Neural cell (in vitro differentiated cells): ENCODE measurements at regions not wholly inside any gene's neighbourhood (a gene's known extent, or its start where the extent isn't known, plus 50 kb on each side); places are given as distances from the start of the nearest gene placed in this dataset.

ENCODE experiments used
- H2AFZ ChIP-seq: fragments of 200-600, 300-800 bp; sonication (generic), shearing (Covaris generic); 2 replicates; pipeline ENCODE4 v1.6.0; 2014; ENCODE audit warnings: low read depth, mild to moderate bottlenecking, antibody characterized with exemption, low read length, moderate library complexity
- H3F3A ChIP-seq: fragments of 200-600 bp; shearing (Covaris generic); 2 replicates; pipeline ENCODE4 v1.6.1; 2016; ENCODE audit warnings: mild to moderate bottlenecking, moderate library complexity, mixed read lengths, antibody characterized with exemption, low read length; ENCODE audit not compliant: insufficient read depth, poor library complexity, severe bottlenecking
- H3K27ac ChIP-seq: fragments of 200-600, 300-800 bp; sonication (generic), shearing (Covaris generic); 2 replicates; pipeline ENCODE4 v1.5.1; 2014; ENCODE audit warnings: mild to moderate bottlenecking, low read length, moderate library complexity
- H3K27me3 ChIP-seq: fragments of 300-800, 200-600 bp; sonication (generic), shearing (Covaris generic); 2 replicates; pipeline ENCODE4 v1.6.0; 2014; ENCODE audit warnings: mild to moderate bottlenecking, low read depth, low read length, moderate library complexity; ENCODE audit not compliant: insufficient read depth
- H3K36me3 ChIP-seq: fragments of 300-800, 200-600 bp; sonication (generic), shearing (Covaris generic); 2 replicates; pipeline ENCODE4 v1.5.1; 2014; ENCODE audit warnings: mild to moderate bottlenecking, antibody characterized with exemption, low read length, moderate library complexity; ENCODE audit not compliant: insufficient read depth
- H3K4me2 ChIP-seq: fragments of 300-800, 200-600 bp; sonication (generic), shearing (Covaris generic); 2 replicates; pipeline ENCODE4 v1.6.0; 2014; ENCODE audit warnings: mild to moderate bottlenecking, low read length
- H3K4me3 ChIP-seq: fragments of 300-800, 200-600 bp; sonication (generic), shearing (Covaris generic); 2 replicates; pipeline ENCODE4 v1.5.1; 2014; ENCODE audit warnings: mild to moderate bottlenecking, low read length, moderate library complexity
- H3K79me2 ChIP-seq: fragments of 200-600 bp; shearing (Covaris generic); replicated peaks from 2 replicates; pipeline ENCODE4 v1.6.0; 2014; ENCODE audit warnings: mild to moderate bottlenecking, low read length, moderate library complexity; ENCODE audit not compliant: insufficient read depth
- H3K9ac ChIP-seq: fragments of 300-800, 200-600 bp; sonication (generic), shearing (Covaris generic); 2 replicates; pipeline ENCODE4 v1.6.1; 2016; ENCODE audit warnings: mild to moderate bottlenecking, low read length, mixed read lengths
- H3K9me2 ChIP-seq: fragments of 200-600 bp; shearing (Covaris generic); 2 replicates; pipeline ENCODE4 v1.6.1; 2016; ENCODE audit warnings: mild to moderate bottlenecking, low read length, mixed read lengths; ENCODE audit not compliant: insufficient read depth
- H3K9me3 ChIP-seq: fragments of 200-600, 300-800 bp; sonication (generic), shearing (Covaris generic); 2 replicates; pipeline ENCODE4 v1.6.1; 2016; ENCODE audit warnings: mild to moderate bottlenecking, mixed run types, low read length, moderate library complexity, mixed read lengths
- H4K20me1 ChIP-seq: fragments of 200-600 bp; shearing (Covaris generic); 2 replicates; pipeline ENCODE4 v1.6.1; 2016; ENCODE audit warnings: mild to moderate bottlenecking, mixed run types; ENCODE audit not compliant: insufficient read depth
- EP300 ChIP-seq: fragments of 450-650 bp; conservative IDR thresholded peaks from 2 replicates; pipeline ENCODE4 v1.6.1; 2014; ENCODE audit warnings: antibody characterized with exemption, mild to moderate bottlenecking, moderate library complexity; ENCODE audit not compliant: poor library complexity, severe bottlenecking
- EZH2 ChIP-seq: fragments of 200-600, 300-800 bp; shearing (Covaris generic), sonication (generic); IDR thresholded peaks from 2 replicates; pipeline ENCODE4 v1.6.1; 2014; ENCODE audit warnings: antibody characterized with exemption, low read length, borderline replicate concordance, mild to moderate bottlenecking; ENCODE audit not compliant: insufficient read depth, poor library complexity, severe bottlenecking
- MXI1 ChIP-seq: fragments of 450-650 bp; conservative IDR thresholded peaks from 2 replicates; pipeline ENCODE4 v1.6.1; 2014; ENCODE audit warnings: antibody characterized with exemption, mild to moderate bottlenecking; ENCODE audit not compliant: poor library complexity, severe bottlenecking
- POLR2AphosphoS5 ChIP-seq: IDR thresholded peaks from 2 replicates; pipeline ENCODE4 v1.6.1; 2012
- RAD21 ChIP-seq: fragments of 450-650 bp; conservative IDR thresholded peaks from 2 replicates; pipeline ENCODE4 v1.6.1; 2014; ENCODE audit warnings: antibody characterized with exemption, mild to moderate bottlenecking, moderate library complexity
- SMC3 ChIP-seq: fragments of 450-650 bp; conservative IDR thresholded peaks from 2 replicates; pipeline ENCODE4 v1.6.1; 2014; ENCODE audit warnings: antibody characterized with exemption, mild to moderate bottlenecking, moderate library complexity; ENCODE audit not compliant: poor library complexity
- TAF1 ChIP-seq: IDR thresholded peaks from 2 replicates; pipeline ENCODE4 v1.6.1; 2012; ENCODE audit warnings: low read depth
- TF ChIP-seq, protein P1 (sequence below): fragments of 450-650 bp; IDR thresholded peaks from 2 replicates; pipeline ENCODE4 v1.5.1; 2014; ENCODE audit warnings: antibody characterized with exemption, mild to moderate bottlenecking, moderate library complexity; ENCODE audit not compliant: poor library complexity, severe bottlenecking
- TF ChIP-seq, protein P2 (sequence below): IDR thresholded peaks from 2 replicates; pipeline ENCODE4 v1.6.1; 2012; ENCODE audit warnings: borderline replicate concordance

DNA sequence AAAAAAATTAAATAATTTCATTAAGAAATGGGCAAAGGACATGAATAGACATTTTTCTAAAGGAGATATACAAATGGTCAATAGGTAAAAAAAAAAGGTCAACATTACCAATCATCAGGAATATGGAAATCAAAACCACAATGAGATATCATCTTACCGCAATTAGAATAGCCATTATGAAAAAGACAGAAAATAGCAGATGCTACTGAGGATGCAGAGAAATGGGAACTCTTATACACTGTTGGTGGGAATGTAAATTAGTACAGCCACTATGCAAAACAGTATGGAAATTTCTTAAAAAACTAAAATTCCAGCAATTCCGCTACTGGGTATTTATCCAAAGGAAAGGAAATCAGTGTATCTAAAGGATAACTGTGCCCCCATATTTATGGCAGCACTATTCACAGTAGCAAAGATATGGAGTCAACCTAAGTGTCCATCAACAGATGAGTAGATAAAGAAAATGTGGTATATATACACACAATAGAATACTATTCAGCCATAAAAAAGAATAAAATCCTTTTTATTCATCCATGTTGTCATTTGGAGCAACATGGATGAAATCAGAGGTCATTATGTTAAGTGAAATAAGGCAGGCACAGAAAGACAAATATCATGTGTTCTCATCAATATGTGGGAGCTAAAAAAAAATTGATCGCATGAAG, 132.4 kb downstream of the RPL22L1 start:
- Histone ChIP-seq H3K9me2 (no peaks in the 10 kb centered on the region), H3F3A (no peaks in the 10 kb centered on the region), H3K4me3 (no peak overlapping the region), H2AFZ (no peak overlapping the region), H3K27ac (no peak overlapping the region), H3K9me3 (no peaks in the 10 kb centered on the region), H4K20me1 (no peaks in the 10 kb centered on the region), H3K4me2 (no peak overlapping the region), H3K79me2 (no peaks in the 10 kb centered on the region), H3K9ac (no peak overlapping the region), H3K36me3 (no peaks in the 10 kb centered on the region), H3K27me3 (no peaks in the 10 kb centered on the region)
- TF ChIP-seq POLR2AphosphoS5: no peak
- TF ChIP-seq, protein P1, sequence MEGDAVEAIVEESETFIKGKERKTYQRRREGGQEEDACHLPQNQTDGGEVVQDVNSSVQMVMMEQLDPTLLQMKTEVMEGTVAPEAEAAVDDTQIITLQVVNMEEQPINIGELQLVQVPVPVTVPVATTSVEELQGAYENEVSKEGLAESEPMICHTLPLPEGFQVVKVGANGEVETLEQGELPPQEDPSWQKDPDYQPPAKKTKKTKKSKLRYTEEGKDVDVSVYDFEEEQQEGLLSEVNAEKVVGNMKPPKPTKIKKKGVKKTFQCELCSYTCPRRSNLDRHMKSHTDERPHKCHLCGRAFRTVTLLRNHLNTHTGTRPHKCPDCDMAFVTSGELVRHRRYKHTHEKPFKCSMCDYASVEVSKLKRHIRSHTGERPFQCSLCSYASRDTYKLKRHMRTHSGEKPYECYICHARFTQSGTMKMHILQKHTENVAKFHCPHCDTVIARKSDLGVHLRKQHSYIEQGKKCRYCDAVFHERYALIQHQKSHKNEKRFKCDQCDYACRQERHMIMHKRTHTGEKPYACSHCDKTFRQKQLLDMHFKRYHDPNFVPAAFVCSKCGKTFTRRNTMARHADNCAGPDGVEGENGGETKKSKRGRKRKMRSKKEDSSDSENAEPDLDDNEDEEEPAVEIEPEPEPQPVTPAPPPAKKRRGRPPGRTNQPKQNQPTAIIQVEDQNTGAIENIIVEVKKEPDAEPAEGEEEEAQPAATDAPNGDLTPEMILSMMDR: no peak
- no peak for TF ChIP-seq EP300
- no peak for TF ChIP-seq RAD21
- TF ChIP-seq TAF1: no peak
- no peak for TF ChIP-seq MXI1
- TF ChIP-seq EZH2: no peak
- TF ChIP-seq SMC3: no peak
- TF ChIP-seq, protein P2, sequence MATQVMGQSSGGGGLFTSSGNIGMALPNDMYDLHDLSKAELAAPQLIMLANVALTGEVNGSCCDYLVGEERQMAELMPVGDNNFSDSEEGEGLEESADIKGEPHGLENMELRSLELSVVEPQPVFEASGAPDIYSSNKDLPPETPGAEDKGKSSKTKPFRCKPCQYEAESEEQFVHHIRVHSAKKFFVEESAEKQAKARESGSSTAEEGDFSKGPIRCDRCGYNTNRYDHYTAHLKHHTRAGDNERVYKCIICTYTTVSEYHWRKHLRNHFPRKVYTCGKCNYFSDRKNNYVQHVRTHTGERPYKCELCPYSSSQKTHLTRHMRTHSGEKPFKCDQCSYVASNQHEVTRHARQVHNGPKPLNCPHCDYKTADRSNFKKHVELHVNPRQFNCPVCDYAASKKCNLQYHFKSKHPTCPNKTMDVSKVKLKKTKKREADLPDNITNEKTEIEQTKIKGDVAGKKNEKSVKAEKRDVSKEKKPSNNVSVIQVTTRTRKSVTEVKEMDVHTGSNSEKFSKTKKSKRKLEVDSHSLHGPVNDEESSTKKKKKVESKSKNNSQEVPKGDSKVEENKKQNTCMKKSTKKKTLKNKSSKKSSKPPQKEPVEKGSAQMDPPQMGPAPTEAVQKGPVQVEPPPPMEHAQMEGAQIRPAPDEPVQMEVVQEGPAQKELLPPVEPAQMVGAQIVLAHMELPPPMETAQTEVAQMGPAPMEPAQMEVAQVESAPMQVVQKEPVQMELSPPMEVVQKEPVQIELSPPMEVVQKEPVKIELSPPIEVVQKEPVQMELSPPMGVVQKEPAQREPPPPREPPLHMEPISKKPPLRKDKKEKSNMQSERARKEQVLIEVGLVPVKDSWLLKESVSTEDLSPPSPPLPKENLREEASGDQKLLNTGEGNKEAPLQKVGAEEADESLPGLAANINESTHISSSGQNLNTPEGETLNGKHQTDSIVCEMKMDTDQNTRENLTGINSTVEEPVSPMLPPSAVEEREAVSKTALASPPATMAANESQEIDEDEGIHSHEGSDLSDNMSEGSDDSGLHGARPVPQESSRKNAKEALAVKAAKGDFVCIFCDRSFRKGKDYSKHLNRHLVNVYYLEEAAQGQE: no peak

DNA sequence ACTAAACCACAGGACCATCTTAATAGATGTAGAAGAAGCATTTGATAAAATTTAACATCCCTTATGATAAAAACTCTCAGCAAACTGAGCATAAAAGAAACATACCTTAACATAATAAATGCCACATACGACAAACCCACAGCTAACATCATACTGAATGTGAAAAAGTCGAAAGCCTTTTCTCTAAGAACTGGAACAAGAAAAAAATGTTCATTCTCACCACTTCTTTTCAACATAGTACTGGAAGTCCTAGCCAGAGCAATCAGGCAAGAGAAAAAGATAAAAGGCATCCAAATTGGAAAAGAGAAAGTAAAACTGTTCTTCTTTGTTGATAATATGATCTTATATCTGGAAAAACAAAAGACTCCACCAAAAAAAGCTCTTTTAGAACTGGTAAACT, 134.2 kb downstream of the RPL22L1 start:
- H3F3A ChIP-seq: no peaks in the 10 kb centered on the region
- H2AFZ ChIP-seq: no peak overlapping the region
- no peaks in the 10 kb centered on the region for H3K79me2 ChIP-seq
- no peaks in the 10 kb centered on the region for H3K27me3 ChIP-seq
- H4K20me1 ChIP-seq: no peaks in the 10 kb centered on the region
- H3K27ac ChIP-seq: no peak overlapping the region
- no peak overlapping the region for H3K4me2 ChIP-seq
- no peaks in the 10 kb centered on the region for H3K36me3 ChIP-seq
- no peaks in the 10 kb centered on the region for H3K9me3 ChIP-seq
- no peak overlapping the region for H3K9ac ChIP-seq
- no peaks in the 10 kb centered on the region for H3K9me2 ChIP-seq
- TF ChIP-seq, protein P2: no peak
- TF ChIP-seq SMC3 (no peak), TAF1 (no peak), EZH2 (no peak)
- H3K4me3 ChIP-seq: no peak overlapping the region
